Erythroblast (primary cell): ENCODE measurements at regions not wholly inside any gene's neighbourhood (a gene's known extent, or its start where the extent isn't known, plus 50 kb on each side); places are given as distances from the start of the nearest gene placed in this dataset.

Experiments used
- GATA1 ChIP-seq: IDR thresholded peaks from 2 replicates; pipeline ENCODE4 v1.6.1; 2011; ENCODE audit warnings: low read depth, mild to moderate bottlenecking, control low read depth, low read length, moderate library complexity
- POLR2A ChIP-seq: IDR thresholded peaks from 2 replicates; pipeline ENCODE4 v1.6.1; 2011; ENCODE audit warnings: mild to moderate bottlenecking, low read length

GRCh38 chr14:85934123-85934885, 404.4 kb downstream of the FLRT2 start:
- TF ChIP-seq POLR2A: no peak
- no peak for TF ChIP-seq GATA1
